COLO829 (cell line): ENCODE measurements at regions not wholly inside any gene's neighbourhood (a gene's known extent, or its start where the extent isn't known, plus 50 kb on each side); places are given as distances from the start of the nearest gene placed in this dataset.
A peak's percentile ranks its signal among the peaks of the same experiment; 100 is the strongest.

ENCODE experiments used
- DNase-seq: peaks from one replicate; pipeline ENCODE4 v3.0.0; 2012; ENCODE audit warnings: low spot score

GRCh38 chr5:158155811-158156505 lies 297.0 kb upstream of the CLINT1 start:
- no peak for DNase-seq

- DNase-seq: no peak
Observed at GRCh38 chr5:158155067-158155466, 296.1 kb upstream of the CLINT1 start.

- DNase-seq: no peak
Observed at GRCh38 chr5:158154226-158155005, 295.5 kb upstream of the CLINT1 start.

GRCh38 chr5:158153508-158153907 lies 294.6 kb upstream of the CLINT1 start:
- DNase-seq: no peak

GRCh38 chr5:158152136-158152535 lies 293.2 kb upstream of the CLINT1 start:
- DNase-seq: no peak

- no peak for DNase-seq
Observed at GRCh38 chr5:158147227-158147626, 288.3 kb upstream of the CLINT1 start.

- no peak for DNase-seq
Observed at GRCh38 chr5:158145827-158146226, 286.9 kb upstream of the CLINT1 start.

- no peak for DNase-seq
Observed at GRCh38 chr5:158143081-158143480, 284.1 kb upstream of the CLINT1 start.

GRCh38 chr5:158142156-158142555 lies 283.2 kb upstream of the CLINT1 start:
- peak; percentile 10 for DNase-seq

GRCh38 chr5:158140120-158140731 lies 281.3 kb upstream of the CLINT1 start:
- DNase-seq: no peak

- DNase-seq: no peak
Observed at GRCh38 chr5:158139161-158139560, 280.2 kb upstream of the CLINT1 start.

GRCh38 chr5:158135682-158136179 lies 276.8 kb upstream of the CLINT1 start:
- DNase-seq: peak; percentile 5

GRCh38 chr5:158133369-158133768 lies 274.4 kb upstream of the CLINT1 start:
- DNase-seq: no peak

GRCh38 chr5:158127536-158127935 lies 268.6 kb upstream of the CLINT1 start:
- DNase-seq: no peak

GRCh38 chr5:158126442-158127405 lies 267.8 kb upstream of the CLINT1 start:
- DNase-seq: no peak

GRCh38 chr5:158124606-158125316 lies 265.8 kb upstream of the CLINT1 start:
- no peak for DNase-seq

GRCh38 chr5:158123595-158123994 lies 264.6 kb upstream of the CLINT1 start:
- DNase-seq: no peak

- no peak for DNase-seq
Observed at GRCh38 chr5:158121678-158122077, 262.7 kb upstream of the CLINT1 start.

GRCh38 chr5:158120760-158121159 lies 261.8 kb upstream of the CLINT1 start:
- no peak for DNase-seq

- DNase-seq: no peak
Observed at GRCh38 chr5:158119961-158120723, 261.2 kb upstream of the CLINT1 start.
